ENCODE measurements at regions not wholly inside any gene's neighbourhood (a gene's known extent, or its start where the extent isn't known, plus 50 kb on each side); places are given as distances from the start of the nearest gene placed in this dataset.

GRCh38 chr10:10307551-10307950 lies 710.1 kb upstream of the CELF2 start:
- CTCF ChIA-PET, result no interaction called here
- intact Hi-C loops (cut with DNase I, micrococcal nuclease), result no loop called here
- no peak overlapping the region for H3K27ac ChIP-seq (ENCODE audit: low read depth in 1 of 2, low read length in 2 of 2)
- DNase-seq (no peak), ATAC-seq (ENCODE audit: poor library complexity) (no peak)
- H3K9me3 Mint-ChIP-seq, result no peaks in the 10 kb centered on the region
- H3K36me3 ChIP-seq (ENCODE audit: insufficient read depth, low read length), result no peaks in the 10 kb centered on the region
- no peaks in the 10 kb centered on the region for H3K9me3 ChIP-seq (ENCODE audit: control insufficient read depth in 1 of 2, insufficient read depth in 1 of 2, low read length in 2 of 2)
- POLR2A ChIA-PET, result no interaction called here
- no peaks in the 10 kb centered on the region for H3K4me1 ChIP-seq (ENCODE audit: insufficient read depth, low read length)
- peaks cover 0 to 4% of the 10 kb centered on the region in 2 experiments for H3K27me3 ChIP-seq (ENCODE audit: control insufficient read depth in 1 of 2, insufficient read depth in 2 of 2, low read length in 2 of 2)
- no peaks in the 10 kb centered on the region for H3K4me1 Mint-ChIP-seq (ENCODE audit: low read depth)
- TF ChIP-seq, protein P1, sequence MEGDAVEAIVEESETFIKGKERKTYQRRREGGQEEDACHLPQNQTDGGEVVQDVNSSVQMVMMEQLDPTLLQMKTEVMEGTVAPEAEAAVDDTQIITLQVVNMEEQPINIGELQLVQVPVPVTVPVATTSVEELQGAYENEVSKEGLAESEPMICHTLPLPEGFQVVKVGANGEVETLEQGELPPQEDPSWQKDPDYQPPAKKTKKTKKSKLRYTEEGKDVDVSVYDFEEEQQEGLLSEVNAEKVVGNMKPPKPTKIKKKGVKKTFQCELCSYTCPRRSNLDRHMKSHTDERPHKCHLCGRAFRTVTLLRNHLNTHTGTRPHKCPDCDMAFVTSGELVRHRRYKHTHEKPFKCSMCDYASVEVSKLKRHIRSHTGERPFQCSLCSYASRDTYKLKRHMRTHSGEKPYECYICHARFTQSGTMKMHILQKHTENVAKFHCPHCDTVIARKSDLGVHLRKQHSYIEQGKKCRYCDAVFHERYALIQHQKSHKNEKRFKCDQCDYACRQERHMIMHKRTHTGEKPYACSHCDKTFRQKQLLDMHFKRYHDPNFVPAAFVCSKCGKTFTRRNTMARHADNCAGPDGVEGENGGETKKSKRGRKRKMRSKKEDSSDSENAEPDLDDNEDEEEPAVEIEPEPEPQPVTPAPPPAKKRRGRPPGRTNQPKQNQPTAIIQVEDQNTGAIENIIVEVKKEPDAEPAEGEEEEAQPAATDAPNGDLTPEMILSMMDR (IDR thresholded peaks at IDR 0.05), result no peak
- no peak overlapping the region for H3K27ac Mint-ChIP-seq
- no peaks in the 10 kb centered on the region for H3K36me3 Mint-ChIP-seq (ENCODE audit: low read depth)
- no peak overlapping the region for H3K4me3 ChIP-seq (ENCODE audit: low read length)
- peaks cover 8% of the 10 kb centered on the region for H3K27me3 Mint-ChIP-seq
- H3K4me3 Mint-ChIP-seq, result no peak overlapping the region

GRCh38 chr10:10310498-10310897 lies 707.2 kb upstream of the CELF2 start:
- ChIA-PET POLR2A (no interaction called here), CTCF (no interaction called here)
- H3K9me3 Mint-ChIP-seq, result no peaks in the 10 kb centered on the region
- H3K27me3 ChIP-seq (ENCODE audit: control insufficient read depth in 1 of 2, insufficient read depth in 2 of 2, low read length in 2 of 2), result peaks cover 0 to 4% of the 10 kb centered on the region in 2 experiments
- TF ChIP-seq, protein P1 (IDR thresholded peaks at IDR 0.05), result no peak
- intact Hi-C loops (cut with DNase I, micrococcal nuclease), result no loop called here
- no peak overlapping the region for H3K4me3 ChIP-seq (ENCODE audit: low read length)
- H3K9me3 ChIP-seq (ENCODE audit: control insufficient read depth in 1 of 2, insufficient read depth in 1 of 2, low read length in 2 of 2), result no peaks in the 10 kb centered on the region
- no peaks in the 10 kb centered on the region for H3K4me1 Mint-ChIP-seq (ENCODE audit: low read depth)
- no peaks in the 10 kb centered on the region for H3K36me3 ChIP-seq (ENCODE audit: insufficient read depth, low read length)
- H3K27ac ChIP-seq (ENCODE audit: low read depth in 1 of 2, low read length in 2 of 2), result no peak overlapping the region
- ATAC-seq (ENCODE audit: poor library complexity), result no peak
- H3K27me3 Mint-ChIP-seq, result peaks cover 8% of the 10 kb centered on the region
- H3K27ac Mint-ChIP-seq, result no peak overlapping the region
- no peaks in the 10 kb centered on the region for H3K4me1 ChIP-seq (ENCODE audit: insufficient read depth, low read length)
- DNase-seq, result no peak
- H3K36me3 Mint-ChIP-seq (ENCODE audit: low read depth), result no peaks in the 10 kb centered on the region
- H3K4me3 Mint-ChIP-seq, result no peak overlapping the region

DNA sequence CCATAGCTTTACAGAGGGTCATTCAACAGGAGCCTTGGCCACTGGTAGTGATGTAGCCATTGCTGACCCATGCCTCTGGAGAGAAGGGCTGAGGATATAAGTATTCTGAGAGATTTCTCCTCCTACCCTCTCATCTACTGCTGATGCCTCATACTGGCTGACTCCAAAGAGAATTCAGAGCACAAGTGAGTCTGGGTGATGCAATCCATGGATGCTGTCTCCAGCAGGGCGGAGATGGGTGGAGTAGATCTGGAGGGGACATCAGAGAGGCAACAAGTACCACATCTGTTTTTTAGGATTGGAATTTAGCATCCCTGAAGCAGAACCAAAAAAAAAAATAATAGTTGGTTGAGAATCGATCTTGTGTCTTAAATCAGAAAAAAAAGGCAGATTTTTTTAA lies 705.7 kb upstream of the CELF2 start:
- Histone ChIP-seq H3K27me3 (ENCODE audit: control insufficient read depth in 1 of 2, insufficient read depth in 2 of 2, low read length in 2 of 2) (peaks cover 0 to 4% of the 10 kb centered on the region in 2 experiments), H3K36me3 (ENCODE audit: insufficient read depth, low read length) (no peaks in the 10 kb centered on the region), H3K4me1 (ENCODE audit: insufficient read depth, low read length) (no peaks in the 10 kb centered on the region), H3K27ac (ENCODE audit: low read depth in 1 of 2, low read length in 2 of 2) (no peak overlapping the region), H3K9me3 (ENCODE audit: control insufficient read depth in 1 of 2, insufficient read depth in 1 of 2, low read length in 2 of 2) (no peaks in the 10 kb centered on the region), H3K4me3 (ENCODE audit: low read length) (no peak overlapping the region)
- TF ChIP-seq, protein P1 (IDR thresholded peaks at IDR 0.05), result no peak
- Mint-ChIP-seq H3K4me3 (no peak overlapping the region), H3K4me1 (ENCODE audit: low read depth) (no peaks in the 10 kb centered on the region), H3K36me3 (ENCODE audit: low read depth) (no peaks in the 10 kb centered on the region), H3K27ac (no peak overlapping the region), H3K27me3 (peaks cover 8% of the 10 kb centered on the region), H3K9me3 (no peaks in the 10 kb centered on the region)
- DNase-seq (no peak), ATAC-seq (ENCODE audit: poor library complexity) (no peak)
- CTCF ChIA-PET, result no interaction called here
- POLR2A ChIA-PET, result no interaction called here
- intact Hi-C loops (cut with DNase I, micrococcal nuclease), result no loop called here

Data from CD4-positive, alpha-beta T cell (primary cell).